ENCODE measurements at regions not wholly inside any gene's neighbourhood (a gene's known extent, or its start where the extent isn't known, plus 50 kb on each side); places are given as distances from the start of the nearest gene placed in this dataset.

DNA sequence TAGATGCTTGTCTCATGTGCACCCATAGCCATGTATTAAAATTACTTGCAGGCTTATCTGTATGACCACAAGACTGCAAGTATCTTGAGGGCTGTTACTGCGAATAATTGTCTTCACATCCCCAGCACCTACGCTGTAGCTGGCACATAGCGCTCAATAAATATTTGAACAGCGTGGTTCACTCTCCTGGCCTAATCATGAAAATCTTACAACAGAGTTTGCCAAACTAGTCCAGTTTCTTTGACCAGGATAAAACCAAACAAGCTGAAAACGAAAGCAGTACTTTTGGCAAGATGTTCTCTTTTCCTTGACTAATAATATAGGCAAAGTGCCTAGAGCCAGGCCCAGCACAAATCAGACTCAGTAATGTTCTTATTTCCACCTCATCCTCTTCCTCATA is 106.7 kb downstream of the RPS29 start:
- DNase-seq (ENCODE audit: low read depth, low spot score) = no peak
- POLR2A ChIA-PET = no interaction called here
- CTCF ChIA-PET = interaction anchor here (11.1 kb wide), 1 partner anchor 17 kb away, joined by 85 read pairs; no protein-coding TSS in a partner anchor

DNA sequence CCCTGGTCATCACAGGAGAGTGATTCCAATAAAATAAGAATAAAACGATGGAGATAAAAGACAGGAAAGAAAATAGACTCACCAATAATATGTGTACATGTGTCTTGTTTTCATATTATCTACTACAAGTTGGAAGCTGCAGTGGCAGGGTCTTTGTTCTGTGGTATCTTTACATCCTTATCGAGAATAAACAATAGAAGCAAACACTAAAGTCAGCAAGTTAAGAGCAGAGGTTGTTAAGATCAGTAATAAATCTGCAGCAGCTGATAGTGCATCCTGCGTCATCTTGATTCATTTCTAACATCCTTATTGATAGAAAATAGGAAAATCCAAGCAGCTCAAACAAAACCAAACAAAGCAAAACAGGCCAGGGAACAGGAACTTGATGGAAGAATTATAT is 107.4 kb downstream of the RPS29 start:
- no peaks in the 10 kb centered on the region for H3K9me3 ChIP-seq (ENCODE audit: control insufficient read depth, insufficient read depth, low read length)
- H3K27me3 ChIP-seq (ENCODE audit: control insufficient read depth, insufficient read depth, low read length) = no peaks in the 10 kb centered on the region
- CTCF ChIA-PET = interaction anchor here (11.1 kb wide), 1 partner anchor 16 kb away, joined by 85 read pairs; no protein-coding TSS in a partner anchor
- DNase-seq (ENCODE audit: low read depth, low spot score) = no peak
- no peak overlapping the region for H3K27ac ChIP-seq (ENCODE audit: low read depth, low read length)
- POLR2A ChIA-PET = no interaction called here
- TF ChIP-seq, protein P1, sequence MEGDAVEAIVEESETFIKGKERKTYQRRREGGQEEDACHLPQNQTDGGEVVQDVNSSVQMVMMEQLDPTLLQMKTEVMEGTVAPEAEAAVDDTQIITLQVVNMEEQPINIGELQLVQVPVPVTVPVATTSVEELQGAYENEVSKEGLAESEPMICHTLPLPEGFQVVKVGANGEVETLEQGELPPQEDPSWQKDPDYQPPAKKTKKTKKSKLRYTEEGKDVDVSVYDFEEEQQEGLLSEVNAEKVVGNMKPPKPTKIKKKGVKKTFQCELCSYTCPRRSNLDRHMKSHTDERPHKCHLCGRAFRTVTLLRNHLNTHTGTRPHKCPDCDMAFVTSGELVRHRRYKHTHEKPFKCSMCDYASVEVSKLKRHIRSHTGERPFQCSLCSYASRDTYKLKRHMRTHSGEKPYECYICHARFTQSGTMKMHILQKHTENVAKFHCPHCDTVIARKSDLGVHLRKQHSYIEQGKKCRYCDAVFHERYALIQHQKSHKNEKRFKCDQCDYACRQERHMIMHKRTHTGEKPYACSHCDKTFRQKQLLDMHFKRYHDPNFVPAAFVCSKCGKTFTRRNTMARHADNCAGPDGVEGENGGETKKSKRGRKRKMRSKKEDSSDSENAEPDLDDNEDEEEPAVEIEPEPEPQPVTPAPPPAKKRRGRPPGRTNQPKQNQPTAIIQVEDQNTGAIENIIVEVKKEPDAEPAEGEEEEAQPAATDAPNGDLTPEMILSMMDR (IDR thresholded peaks at IDR 0.05; ENCODE audit: low read depth, low read length) = no peak
- no peak overlapping the region for H3K4me3 ChIP-seq (ENCODE audit: low read depth, low read length)

More for the DNA sequence above, 106.7 kb downstream of the RPS29 start:
- Histone ChIP-seq H3K4me3 (ENCODE audit: low read depth, low read length) (no peak overlapping the region), H3K9me3 (ENCODE audit: control insufficient read depth, insufficient read depth, low read length) (no peaks in the 10 kb centered on the region), H3K27ac (ENCODE audit: low read depth, low read length) (no peak overlapping the region), H3K27me3 (ENCODE audit: control insufficient read depth, insufficient read depth, low read length) (no peaks in the 10 kb centered on the region)
- TF ChIP-seq, protein P1 (IDR thresholded peaks at IDR 0.05; ENCODE audit: low read depth, low read length) = no peak

DNA sequence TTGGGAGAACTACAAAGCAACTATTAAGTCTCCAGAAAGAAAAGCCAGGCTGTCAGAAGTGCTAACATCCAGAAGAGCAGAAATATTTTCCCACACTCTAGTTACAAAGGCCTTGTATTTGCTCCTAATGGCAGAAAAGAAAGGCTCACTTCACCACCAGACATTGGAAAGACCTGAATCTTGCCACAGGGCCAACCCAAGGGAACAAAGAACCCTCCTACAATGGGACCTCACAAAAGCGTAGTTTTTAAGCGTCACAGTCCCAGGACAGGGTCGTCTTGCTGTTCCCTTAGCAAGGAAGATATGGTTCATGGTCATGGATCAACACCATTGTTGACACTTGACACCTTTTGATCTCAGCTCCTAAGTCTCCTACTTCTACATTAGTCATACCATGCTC is 119.1 kb downstream of the RPS29 start:
- no peak for DNase-seq (ENCODE audit: low read depth, low spot score)
- Histone ChIP-seq H3K27ac (ENCODE audit: low read depth, low read length) (no peak overlapping the region), H3K9me3 (ENCODE audit: control insufficient read depth, insufficient read depth, low read length) (no peaks in the 10 kb centered on the region), H3K27me3 (ENCODE audit: control insufficient read depth, insufficient read depth, low read length) (no peaks in the 10 kb centered on the region), H3K4me3 (ENCODE audit: low read depth, low read length) (no peak overlapping the region)
- ChIA-PET CTCF (interaction anchor here (1.4 kb wide), 2 partner anchors 29 to 30 kb away, joined by 3 to 4 read pairs; no protein-coding TSS in a partner anchor), POLR2A (no interaction called here)
- TF ChIP-seq, protein P1 (IDR thresholded peaks at IDR 0.05; ENCODE audit: low read depth, low read length) = no peak

DNA sequence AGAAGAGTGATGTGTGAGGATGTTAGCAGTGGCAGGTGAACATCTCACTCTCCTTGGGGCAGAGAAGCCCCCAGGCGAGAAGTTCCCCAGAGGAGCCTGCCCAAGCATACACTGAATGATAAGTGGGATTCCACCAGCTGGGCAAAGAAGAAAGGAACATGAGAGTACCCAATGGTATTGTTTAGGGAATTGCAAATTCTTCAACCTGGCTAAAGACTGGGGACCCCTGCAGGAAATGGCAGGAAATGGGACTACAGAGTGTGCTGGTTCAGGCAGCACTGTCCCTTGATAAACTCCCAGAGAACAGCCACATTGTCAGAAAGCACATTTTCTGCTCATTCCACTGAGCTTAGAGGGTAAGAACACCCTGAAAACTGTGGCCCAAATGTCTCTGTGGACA is 121.3 kb downstream of the RPS29 start:
- Histone ChIP-seq H3K27me3 (ENCODE audit: control insufficient read depth, insufficient read depth, low read length) (no peaks in the 10 kb centered on the region), H3K4me3 (ENCODE audit: low read depth, low read length) (no peak overlapping the region), H3K27ac (ENCODE audit: low read depth, low read length) (no peak overlapping the region), H3K9me3 (ENCODE audit: control insufficient read depth, insufficient read depth, low read length) (no peaks in the 10 kb centered on the region)
- ChIA-PET POLR2A (no interaction called here), CTCF (interaction anchor here (6.7 kb wide), 1 partner anchor 33 kb away, joined by 170 read pairs; no protein-coding TSS in a partner anchor)
- no peak for DNase-seq (ENCODE audit: low read depth, low spot score)
- TF ChIP-seq, protein P1 (IDR thresholded peaks at IDR 0.05; ENCODE audit: low read depth, low read length) = peak; percentile 24

DNA sequence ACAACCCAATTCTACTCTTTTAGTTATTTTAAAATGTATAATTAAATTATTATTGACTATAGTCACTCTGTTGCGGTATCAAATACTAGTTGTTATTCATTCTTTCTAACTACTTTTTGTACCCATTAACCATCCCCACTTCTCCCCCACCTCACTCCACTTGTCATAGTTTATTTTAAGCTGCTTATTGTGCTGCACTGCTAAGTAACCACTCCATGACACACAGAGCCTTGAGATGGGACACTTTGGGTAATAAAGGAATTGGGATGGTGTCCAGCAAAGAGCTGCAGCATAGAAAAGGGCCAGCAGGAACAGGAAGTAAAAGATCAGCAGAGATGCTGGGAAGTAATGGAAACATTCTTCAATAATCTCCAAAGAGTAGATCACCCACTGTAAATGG is 123.0 kb downstream of the RPS29 start:
- Histone ChIP-seq H3K27ac (ENCODE audit: low read depth, low read length) (no peak overlapping the region), H3K4me3 (ENCODE audit: low read depth, low read length) (no peak overlapping the region), H3K9me3 (ENCODE audit: control insufficient read depth, insufficient read depth, low read length) (no peaks in the 10 kb centered on the region), H3K27me3 (ENCODE audit: control insufficient read depth, insufficient read depth, low read length) (no peaks in the 10 kb centered on the region)
- ChIA-PET POLR2A (no interaction called here), CTCF (interaction anchor here (0.6 to 6.7 kb wide), 5 partner anchors 11 to 368 kb away, joined by 4 to 170 read pairs (median 44); partner anchors contain the start of gene RPS29)
- DNase-seq (ENCODE audit: low read depth, low spot score) = no peak
- TF ChIP-seq, protein P1 (IDR thresholded peaks at IDR 0.05; ENCODE audit: low read depth, low read length) = no peak

Measured in AG04450 (cell line).